K562 (cell line): ENCODE measurements at regions not wholly inside any gene's neighbourhood (a gene's known extent, or its start where the extent isn't known, plus 50 kb on each side); places are given as distances from the start of the nearest gene placed in this dataset.

ENCODE experiments used
- ARID2 ChIP-seq: fragments of 450-650 bp; IDR thresholded peaks from 2 replicates; pipeline ENCODE4 v1.6.1; 2017; ENCODE audit warnings: antibody characterized with exemption, mild to moderate bottlenecking
- HDAC2 ChIP-seq: fragments of 450-650 bp; IDR thresholded peaks from 2 replicates; pipeline ENCODE4 v1.6.1; 2016; ENCODE audit warnings: mild to moderate bottlenecking
- HDAC3 ChIP-seq: fragments of 450-650 bp; IDR thresholded peaks from 2 replicates; pipeline ENCODE4 v1.6.1; 2018; ENCODE audit warnings: borderline replicate concordance, mild to moderate bottlenecking, moderate library complexity; ENCODE audit not compliant: partially characterized antibody
- L3MBTL2 ChIP-seq: fragments of 450-650 bp; IDR thresholded peaks from 2 replicates; pipeline ENCODE4 v1.6.1; 2016; ENCODE audit warnings: mild to moderate bottlenecking, moderate library complexity
- NFATC3 ChIP-seq: fragments of 450-650 bp; IDR thresholded peaks from 2 replicates; pipeline ENCODE4 v1.6.1; 2017; ENCODE audit warnings: mild to moderate bottlenecking
- PPARD ChIP-seq: fragments of 250-450 bp; sonication (Bioruptor Pico); IDR thresholded peaks from 2 replicates; pipeline ENCODE4 v1.8.0; 2022; ENCODE audit warnings: inconsistent platforms, mild to moderate bottlenecking, moderate library complexity
- SMAD3 ChIP-seq: fragments of 450-650 bp; formaldehyde crosslinking; conservative IDR thresholded peaks from 2 replicates; pipeline ENCODE4 v1.4.0; 2020; ENCODE audit warnings: mild to moderate bottlenecking
- SRF ChIP-seq, 2 experiments: fragments of 250-450, 450-650 bp in 1 of 2; sonication (Bioruptor Pico) in 1 of 2; sonication (generic) in 1 of 2; formaldehyde crosslinking; IDR thresholded peaks; 2 replicates each; pipeline versions ENCODE4 v1.5.0 to v1.5.1; 2020 to 2022; ENCODE audit warnings: mild to moderate bottlenecking in 1 of 2, missing genetic modification reagents in 1 of 2
- U2AF2 ChIP-seq: fragments of 200-400 bp; formaldehyde crosslinking; optimal IDR thresholded peaks from 2 replicates; pipeline ENCODE3; 2017; ENCODE audit warnings: low read depth, mild to moderate bottlenecking, low read length
- YBX1 ChIP-seq: fragments of 450-650 bp; IDR thresholded peaks from 2 replicates; pipeline ENCODE4 v1.7.1; 2016; ENCODE audit warnings: mild to moderate bottlenecking
- ZC3H4 ChIP-seq: sonication (generic); formaldehyde crosslinking; IDR thresholded peaks from 2 replicates; pipeline ENCODE4 v1.9.0; 2021; ENCODE audit warnings: missing genetic modification reagents, borderline replicate concordance
- ZNF253 ChIP-seq: fragments of 250-450 bp; sonication (Bioruptor Pico); conservative IDR thresholded peaks from 2 replicates; pipeline ENCODE4 v1.6.1; 2021; ENCODE audit warnings: mild to moderate bottlenecking
- ZNF436 ChIP-seq: fragments of 250-450, 450-650 bp; sonication (Bioruptor Pico); formaldehyde crosslinking; IDR thresholded peaks from 2 replicates; pipeline ENCODE4 v1.7.0; 2020; ENCODE audit warnings: mild to moderate bottlenecking
- ZNF57 ChIP-seq: fragments of 450-650 bp; formaldehyde crosslinking; IDR thresholded peaks from 2 replicates; pipeline ENCODE4 v1.4.0; 2020; ENCODE audit warnings: mild to moderate bottlenecking, moderate library complexity
- TF ChIP-seq, protein P1 (sequence below): fragments of 200-800 bp; sonication (Bioruptor generic); IDR thresholded peaks from 2 replicates; pipeline ENCODE4 v1.6.1; 2016; ENCODE audit warnings: missing genetic modification characterization, missing compliant biosample characterization
- TF ChIP-seq, protein P2 (sequence below): fragments of 450-650 bp; IDR thresholded peaks from 2 replicates; pipeline ENCODE4 v1.7.0; 2016; ENCODE audit warnings: borderline replicate concordance
- TF ChIP-seq, protein P3 (sequence below): fragments of 250-450 bp; sonication (Bioruptor Pico); IDR thresholded peaks from 2 replicates; pipeline ENCODE4 v1.8.0; 2022; ENCODE audit warnings: moderate library complexity, mild to moderate bottlenecking, inconsistent platforms

DNA sequence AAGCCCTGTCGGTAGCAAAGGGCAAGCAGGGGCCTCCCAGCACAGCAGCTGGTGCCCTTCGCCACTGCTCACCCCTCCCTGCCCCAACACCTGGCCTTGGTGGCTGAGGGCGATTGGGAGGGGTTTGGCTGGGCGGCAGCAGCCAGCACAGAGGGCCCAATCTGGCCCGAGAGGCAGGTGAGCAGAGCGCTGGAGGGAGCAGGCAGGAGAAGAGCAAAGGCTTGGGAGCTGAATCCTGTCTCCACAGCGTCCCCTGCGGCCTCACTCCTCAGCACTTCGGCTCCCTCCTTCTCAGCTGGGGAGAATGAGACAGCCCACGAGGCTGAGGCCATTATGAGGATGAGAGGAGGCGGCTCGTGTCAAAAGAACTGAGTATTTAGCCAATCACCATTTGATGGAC lies 74.9 kb upstream of the TAF1B start (continued):
- TF ChIP-seq L3MBTL2 (peak; percentile 31; the same call in 1 of the 2 replicates), NFATC3 (no peak), HDAC2 (no peak), SMAD3 (no peak), ARID2 (peak; percentile 42; the same call in 1 of the 2 replicates), HDAC3 (no peak), ZNF436 (CRISPR knock-in tag) (no peak), ZC3H4 (CRISPR knock-in tag) (no peak), U2AF2 (no peak), ZNF57 (CRISPR knock-in tag) (no peak), SRF (CRISPR knock-in tag; IDR thresholded peaks at IDR 0.05) (0 out of 4 replicates have a peak, but pooled peaks of 1 of the 2 experiments have one; percentile 33), ZNF253 (CRISPR knock-in tag) (no peak), YBX1 (no peak), PPARD (no peak)
- TF ChIP-seq, protein P1, sequence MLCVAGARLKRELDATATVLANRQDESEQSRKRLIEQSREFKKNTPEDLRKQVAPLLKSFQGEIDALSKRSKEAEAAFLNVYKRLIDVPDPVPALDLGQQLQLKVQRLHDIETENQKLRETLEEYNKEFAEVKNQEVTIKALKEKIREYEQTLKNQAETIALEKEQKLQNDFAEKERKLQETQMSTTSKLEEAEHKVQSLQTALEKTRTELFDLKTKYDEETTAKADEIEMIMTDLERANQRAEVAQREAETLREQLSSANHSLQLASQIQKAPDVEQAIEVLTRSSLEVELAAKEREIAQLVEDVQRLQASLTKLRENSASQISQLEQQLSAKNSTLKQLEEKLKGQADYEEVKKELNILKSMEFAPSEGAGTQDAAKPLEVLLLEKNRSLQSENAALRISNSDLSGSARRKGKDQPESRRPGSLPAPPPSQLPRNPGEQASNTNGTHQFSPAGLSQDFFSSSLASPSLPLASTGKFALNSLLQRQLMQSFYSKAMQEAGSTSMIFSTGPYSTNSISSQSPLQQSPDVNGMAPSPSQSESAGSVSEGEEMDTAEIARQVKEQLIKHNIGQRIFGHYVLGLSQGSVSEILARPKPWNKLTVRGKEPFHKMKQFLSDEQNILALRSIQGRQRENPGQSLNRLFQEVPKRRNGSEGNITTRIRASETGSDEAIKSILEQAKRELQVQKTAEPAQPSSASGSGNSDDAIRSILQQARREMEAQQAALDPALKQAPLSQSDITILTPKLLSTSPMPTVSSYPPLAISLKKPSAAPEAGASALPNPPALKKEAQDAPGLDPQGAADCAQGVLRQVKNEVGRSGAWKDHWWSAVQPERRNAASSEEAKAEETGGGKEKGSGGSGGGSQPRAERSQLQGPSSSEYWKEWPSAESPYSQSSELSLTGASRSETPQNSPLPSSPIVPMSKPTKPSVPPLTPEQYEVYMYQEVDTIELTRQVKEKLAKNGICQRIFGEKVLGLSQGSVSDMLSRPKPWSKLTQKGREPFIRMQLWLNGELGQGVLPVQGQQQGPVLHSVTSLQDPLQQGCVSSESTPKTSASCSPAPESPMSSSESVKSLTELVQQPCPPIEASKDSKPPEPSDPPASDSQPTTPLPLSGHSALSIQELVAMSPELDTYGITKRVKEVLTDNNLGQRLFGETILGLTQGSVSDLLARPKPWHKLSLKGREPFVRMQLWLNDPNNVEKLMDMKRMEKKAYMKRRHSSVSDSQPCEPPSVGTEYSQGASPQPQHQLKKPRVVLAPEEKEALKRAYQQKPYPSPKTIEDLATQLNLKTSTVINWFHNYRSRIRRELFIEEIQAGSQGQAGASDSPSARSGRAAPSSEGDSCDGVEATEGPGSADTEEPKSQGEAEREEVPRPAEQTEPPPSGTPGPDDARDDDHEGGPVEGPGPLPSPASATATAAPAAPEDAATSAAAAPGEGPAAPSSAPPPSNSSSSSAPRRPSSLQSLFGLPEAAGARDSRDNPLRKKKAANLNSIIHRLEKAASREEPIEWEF (CRISPR knock-in tag), result no peak
- TF ChIP-seq, protein P2, sequence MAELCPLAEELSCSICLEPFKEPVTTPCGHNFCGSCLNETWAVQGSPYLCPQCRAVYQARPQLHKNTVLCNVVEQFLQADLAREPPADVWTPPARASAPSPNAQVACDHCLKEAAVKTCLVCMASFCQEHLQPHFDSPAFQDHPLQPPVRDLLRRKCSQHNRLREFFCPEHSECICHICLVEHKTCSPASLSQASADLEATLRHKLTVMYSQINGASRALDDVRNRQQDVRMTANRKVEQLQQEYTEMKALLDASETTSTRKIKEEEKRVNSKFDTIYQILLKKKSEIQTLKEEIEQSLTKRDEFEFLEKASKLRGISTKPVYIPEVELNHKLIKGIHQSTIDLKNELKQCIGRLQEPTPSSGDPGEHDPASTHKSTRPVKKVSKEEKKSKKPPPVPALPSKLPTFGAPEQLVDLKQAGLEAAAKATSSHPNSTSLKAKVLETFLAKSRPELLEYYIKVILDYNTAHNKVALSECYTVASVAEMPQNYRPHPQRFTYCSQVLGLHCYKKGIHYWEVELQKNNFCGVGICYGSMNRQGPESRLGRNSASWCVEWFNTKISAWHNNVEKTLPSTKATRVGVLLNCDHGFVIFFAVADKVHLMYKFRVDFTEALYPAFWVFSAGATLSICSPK, result no peak
- TF ChIP-seq, protein P3, sequence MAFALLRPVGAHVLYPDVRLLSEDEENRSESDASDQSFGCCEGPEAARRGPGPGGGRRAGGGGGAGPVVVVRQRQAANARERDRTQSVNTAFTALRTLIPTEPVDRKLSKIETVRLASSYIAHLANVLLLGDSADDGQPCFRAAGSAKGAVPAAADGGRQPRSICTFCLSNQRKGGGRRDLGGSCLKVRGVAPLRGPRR (CRISPR knock-in tag), result no peak
